IPS DF 19.7 (cell line): ENCODE measurements at regions not wholly inside any gene's neighbourhood (a gene's known extent, or its start where the extent isn't known, plus 50 kb on each side); places are given as distances from the start of the nearest gene placed in this dataset.

Source experiments
- DNase-seq: peaks from one replicate; pipeline ENCODE4 v3.0.0-alpha.2; 2013; ENCODE audit warnings: low read depth, low spot score

DNA sequence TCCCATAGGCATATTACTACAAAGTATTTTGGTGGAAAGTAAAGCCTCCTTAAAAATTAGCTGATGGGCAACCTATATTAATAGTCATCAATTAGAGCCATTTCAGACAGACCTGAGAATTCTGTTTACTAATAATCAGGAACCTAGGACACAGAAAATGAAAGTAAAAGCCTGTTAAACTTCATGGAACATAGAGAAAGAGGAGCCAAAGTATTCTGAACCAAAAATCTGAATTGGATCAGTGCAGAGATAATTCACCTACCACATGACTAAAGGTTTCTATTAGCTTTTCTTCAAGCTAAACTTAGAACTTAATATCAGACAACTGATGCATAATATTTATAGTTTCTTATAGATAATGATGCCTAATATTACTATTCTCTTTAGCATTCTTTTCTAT is 204.5 kb upstream of the RHOBTB1 start:
- DNase-seq = no peak

DNA sequence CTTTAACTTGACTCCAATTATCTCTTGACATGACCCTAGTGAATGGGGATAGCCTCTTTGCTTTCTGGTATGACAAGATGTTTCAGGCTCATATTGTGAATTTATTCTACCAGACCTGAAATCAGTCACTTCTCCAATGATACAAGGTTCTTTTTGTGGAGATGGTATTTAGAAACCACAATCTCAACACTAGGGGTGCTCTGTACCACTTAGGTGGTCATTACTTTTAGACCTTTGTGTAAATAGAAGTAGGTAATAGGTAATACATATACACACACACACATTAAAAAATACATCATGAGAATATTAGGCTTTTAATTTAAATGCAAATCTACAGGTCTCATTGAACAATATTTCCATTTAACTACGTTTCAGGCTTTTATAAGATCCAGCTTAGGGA is 199.0 kb upstream of the RHOBTB1 start:
- DNase-seq = no peak

DNA sequence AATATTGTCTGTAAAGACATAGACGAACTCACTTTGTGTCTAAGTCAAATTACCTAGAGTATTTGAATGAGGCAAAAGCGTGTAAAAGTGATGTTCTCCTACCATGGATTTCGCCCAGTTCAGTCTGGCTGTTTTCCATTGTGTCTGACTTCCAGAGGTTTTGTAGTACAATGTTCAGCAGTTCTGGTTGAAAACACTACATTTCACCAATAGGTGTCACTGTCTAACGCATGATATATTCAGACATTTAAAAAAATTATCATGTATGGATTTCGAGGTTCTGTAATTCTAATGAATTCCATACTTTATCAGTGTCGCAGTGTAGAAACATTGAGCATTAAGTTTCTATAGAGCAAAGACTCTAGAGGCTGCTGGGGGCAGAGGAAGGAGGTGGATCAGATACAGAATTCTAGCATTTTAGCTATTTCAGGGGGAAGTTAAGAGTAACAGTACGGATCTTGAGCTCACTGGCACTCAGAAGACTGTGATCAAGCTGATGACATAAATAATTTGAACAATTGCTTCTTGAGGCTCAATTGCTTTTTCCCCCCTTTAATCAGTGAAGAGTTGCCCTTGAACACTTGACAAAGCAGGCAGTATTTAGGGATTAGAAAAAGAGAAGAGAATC is 196.9 kb upstream of the RHOBTB1 start:
- DNase-seq = no peak

DNA sequence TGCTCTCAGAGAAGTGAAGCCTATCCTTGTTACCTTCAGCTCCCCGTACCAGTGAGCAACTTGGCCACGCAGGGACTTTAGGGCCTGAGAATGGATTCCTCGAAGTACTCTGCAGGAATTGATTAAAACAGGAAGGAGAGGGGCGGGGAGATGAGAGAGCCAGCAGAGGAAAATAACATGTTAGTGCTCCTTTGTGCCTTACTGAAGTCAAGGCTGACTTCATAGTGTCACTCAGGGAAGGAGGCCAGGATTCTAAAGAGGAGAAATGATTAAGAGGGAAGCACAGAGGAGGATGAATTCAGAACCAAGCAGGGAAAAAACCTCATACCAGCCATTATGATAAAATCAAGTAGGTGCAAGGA is 195.6 kb upstream of the RHOBTB1 start:
- no peak for DNase-seq

DNA sequence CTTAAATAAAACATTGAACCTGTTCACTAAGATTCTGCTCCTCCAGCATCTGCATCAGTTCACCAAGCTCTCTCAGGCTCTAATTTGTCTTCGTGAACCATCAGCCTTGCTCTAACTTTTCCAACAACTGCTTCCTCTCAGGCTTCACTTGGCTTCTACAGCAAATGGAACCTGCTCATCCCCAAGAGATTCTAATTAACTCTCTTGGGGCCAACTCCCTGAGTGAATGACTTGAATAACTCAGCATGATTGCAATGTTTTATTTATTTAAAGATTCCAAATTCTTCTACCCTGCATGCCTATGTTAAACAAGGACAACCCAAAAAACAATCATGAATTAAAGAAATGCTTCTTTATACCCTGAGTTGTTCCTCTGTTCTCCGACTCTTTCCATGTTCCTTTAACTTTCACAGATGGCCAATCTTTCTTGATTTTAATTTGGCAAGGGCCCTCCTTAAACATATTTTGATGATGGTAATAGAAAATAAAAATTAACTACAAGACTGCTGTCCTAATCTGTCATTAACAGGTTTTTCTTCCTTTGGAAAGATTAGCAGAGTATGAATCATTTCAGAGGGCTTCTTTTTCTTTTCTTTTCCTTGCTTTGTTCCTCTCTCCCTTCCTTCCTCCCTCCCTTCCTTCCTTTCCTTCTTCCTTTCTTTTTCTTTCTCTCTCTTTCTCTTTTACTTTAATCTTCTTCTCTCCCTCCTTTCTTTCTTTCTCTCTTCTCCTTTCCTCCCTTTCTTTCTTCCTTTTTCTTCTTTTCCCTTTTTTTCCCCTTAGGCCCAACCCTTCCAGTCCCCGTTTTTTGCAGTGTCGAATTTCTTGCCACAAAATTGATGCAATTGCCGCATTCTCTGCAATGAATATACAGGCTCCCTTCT is 195.0 kb upstream of the RHOBTB1 start:
- no peak for DNase-seq

DNA sequence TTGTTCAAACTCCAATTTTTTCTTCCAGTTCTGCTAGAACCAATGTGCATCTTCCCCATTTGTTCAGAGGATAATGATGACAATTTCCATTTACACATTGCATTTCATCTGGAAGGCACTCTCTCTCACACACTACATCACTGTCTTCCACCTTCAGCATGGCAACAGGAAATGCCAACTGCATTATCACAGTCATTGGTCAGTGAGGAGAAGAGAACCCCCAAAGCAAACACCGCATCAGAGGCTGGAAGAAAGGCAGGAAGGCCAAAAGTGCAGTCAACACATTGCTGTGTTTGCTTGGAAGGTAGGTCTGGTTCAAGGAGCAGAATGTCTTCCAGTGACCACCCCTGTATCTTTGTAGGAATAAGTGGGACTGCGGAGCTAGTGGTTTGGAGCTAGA is 192.2 kb upstream of the RHOBTB1 start:
- DNase-seq = no peak

DNA sequence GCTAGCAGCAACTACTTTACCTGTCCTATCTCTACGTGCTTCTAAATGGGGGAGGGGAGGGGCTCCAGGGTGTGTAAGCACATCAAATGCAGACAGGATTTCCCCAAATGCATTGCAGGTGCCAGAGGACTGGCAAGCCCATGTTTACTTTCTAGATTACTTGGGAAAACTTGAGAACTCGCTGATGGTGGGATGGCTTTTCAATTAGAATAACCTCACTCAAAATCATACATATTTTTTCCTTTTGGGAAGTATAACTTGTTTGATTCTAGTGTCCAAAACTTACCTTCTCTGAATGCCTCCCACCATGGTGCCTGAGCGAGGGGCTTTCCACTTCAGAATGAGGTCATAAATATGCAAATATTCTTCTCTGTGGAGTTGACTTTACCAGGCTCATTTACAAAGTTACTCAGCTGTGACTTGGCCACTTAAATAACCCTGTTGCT is 191.3 kb upstream of the RHOBTB1 start:
- DNase-seq = no peak

DNA sequence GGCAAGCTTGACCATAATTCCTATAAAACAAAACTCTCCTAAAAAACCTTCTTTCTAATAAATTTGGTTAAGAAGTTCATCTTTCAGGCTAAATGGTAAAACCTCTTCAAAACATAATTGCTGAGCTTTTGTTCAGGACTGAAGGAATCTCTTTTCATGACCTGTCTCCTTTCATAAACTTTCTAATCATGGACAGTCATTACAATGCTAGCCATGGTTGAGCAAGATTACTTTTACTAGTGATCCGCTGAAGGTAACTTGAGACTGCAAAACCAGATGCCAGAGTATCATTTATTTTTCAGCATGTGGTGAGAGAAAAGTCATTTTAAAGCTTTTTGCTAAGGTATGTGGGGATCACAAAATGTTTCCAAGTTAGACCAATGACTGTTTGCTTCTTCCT is 186.4 kb upstream of the RHOBTB1 start:
- no peak for DNase-seq

DNA sequence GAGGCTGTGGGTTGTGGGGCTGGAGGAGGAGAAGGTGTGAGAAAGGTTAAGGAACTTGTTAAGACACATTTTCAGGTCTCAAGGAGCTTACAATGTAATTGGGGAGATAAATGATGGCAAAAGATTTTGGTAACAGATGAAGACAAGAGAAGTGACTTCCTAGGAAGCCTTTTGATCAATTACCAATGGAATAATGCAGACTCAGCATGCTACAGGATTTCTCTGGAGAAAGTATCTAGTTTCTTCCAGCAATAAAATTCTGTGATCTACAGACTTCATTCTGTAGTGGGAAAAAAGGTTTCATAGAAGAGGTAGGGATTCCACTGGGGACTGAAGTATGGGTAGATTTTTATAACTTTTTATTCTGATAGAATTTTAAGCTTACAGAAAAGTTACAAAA is 184.2 kb upstream of the RHOBTB1 start:
- no peak for DNase-seq

DNA sequence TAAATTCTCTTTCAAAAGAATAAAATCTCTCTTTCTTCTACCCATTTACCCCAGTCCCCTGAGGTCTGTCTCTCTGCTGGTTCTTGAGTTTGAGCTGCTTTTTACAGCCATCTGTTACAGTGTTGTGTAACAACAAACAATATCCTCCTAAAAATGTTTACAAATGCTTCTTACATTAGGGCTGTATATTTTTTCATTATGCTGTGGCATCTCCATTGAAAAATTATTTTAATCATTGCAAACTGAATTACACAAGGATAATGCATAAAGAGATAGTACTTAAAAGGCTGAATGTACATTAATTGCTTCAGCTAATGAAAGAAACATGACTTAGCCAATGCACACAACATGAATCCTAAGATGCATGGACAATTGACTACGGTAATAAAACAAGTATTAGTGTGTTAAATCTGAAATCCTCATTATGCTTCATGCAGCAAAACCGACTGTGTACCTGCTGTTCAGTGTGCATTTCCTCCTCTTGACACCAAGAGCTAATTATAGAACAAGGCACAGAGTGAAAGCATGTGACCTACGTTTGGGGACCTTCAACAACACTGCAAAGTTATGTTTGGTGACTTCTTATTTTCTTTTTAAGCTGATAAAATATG is 181.7 kb upstream of the RHOBTB1 start:
- DNase-seq = no peak

DNA sequence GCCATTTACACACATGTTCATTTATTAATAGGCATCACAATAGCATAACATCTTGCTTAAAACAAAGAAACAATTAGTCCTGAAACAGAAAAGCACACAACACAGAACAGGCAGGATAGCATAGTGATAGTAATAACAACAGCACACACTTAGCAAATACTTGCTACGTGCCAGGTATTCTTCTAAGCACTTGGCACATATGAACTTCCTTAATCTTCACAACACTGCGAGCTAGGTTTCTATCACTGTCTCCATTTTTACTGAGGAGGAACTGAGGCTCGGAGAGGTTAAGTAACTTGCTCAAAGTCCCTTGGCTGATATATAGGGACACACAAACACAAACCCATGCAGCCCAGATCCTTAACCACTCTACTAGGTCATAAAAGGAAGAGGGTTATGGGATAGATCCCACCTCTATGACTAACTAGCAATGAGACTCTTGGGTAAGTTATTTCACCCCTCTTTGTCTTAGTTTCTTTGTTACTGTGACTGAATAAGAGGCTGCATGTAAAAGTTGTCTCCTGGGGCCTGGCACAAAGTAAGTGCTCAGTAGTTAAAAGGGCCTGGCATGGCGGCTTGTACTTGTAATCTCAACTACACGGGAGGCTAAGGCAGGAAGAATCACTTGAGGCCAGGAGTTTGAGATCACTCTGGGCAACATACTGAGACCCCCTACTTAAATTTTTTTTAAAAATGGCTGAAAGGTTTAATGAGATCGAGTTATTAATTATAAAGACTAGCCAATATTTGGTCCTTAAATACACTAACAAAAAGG is 181.0 kb upstream of the RHOBTB1 start:
- DNase-seq = no peak

DNA sequence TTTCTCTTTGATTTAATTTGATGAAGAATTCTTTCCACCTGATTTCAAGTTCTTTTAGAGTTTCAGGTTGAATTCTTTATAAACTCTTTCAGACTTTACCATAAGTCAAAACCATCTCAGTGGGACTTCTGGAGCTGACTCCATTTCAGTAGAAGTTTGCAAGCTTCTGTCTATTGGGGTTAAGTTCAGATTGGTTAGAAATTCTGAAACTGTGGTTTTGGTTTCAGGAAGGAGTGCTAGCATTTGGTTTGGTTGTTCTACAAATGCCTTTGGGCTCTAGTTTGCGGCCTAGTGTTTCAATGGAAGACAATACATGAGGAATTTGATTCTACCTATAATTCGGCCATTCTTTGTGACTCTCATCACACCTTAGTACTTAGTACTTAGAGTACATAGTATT is 176.8 kb upstream of the RHOBTB1 start:
- DNase-seq = no peak

DNA sequence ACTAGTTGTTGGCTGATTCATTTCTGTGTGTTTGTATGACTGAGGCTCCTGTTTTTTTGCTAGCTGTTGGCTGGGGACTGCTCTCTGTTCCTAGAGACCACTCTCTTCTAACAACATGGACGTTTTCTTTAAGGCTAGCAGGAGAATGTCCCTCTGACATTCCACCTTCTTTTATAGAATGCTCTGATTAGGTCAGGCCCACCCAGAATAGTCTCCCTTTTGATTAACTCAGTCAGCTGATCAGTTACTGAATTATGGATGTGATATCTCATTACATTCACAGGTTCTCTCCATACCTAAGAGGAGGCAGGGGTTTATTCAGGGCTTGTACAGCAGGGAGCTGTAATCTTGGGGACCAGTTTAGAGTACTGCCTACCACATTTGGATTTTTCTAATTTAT is 175.6 kb upstream of the RHOBTB1 start:
- no peak for DNase-seq

DNA sequence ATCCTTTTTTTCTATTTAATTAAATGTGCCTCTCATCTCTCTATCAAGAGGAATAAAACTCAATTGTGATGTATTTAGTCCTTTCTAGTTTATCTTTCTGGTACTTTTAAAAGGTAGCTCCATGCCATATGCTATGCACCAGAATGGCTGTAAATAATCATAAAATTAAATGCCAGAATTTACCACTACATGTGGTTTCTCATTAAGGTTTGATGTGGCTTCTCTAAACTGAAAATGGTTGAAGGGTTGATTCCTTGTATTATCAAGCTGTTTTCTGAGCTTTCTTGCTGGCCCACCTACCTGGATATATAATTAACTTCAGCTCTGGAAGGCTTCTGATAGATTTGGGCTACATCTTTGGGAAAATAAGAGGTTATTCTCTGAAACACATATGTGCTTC is 171.9 kb upstream of the RHOBTB1 start:
- no peak for DNase-seq

DNA sequence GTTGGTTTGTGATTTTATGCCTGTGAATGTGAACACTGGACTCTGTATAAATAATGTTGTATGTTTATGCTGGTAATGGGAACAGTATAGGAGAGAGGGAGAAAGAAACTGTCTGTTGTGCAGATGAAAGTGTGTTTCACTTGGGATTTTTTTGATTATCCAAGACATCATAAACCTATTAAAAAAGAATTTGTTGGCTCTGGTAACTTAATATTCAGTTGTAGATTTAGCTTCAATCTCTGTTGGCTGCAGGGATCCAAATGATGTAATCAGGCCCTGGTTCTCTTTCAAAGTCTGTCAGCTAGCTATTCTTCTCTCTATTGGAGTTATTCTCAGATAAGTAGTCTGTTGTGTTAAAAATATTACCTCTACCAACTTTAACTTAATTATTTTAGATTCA is 168.8 kb upstream of the RHOBTB1 start:
- no peak for DNase-seq

DNA sequence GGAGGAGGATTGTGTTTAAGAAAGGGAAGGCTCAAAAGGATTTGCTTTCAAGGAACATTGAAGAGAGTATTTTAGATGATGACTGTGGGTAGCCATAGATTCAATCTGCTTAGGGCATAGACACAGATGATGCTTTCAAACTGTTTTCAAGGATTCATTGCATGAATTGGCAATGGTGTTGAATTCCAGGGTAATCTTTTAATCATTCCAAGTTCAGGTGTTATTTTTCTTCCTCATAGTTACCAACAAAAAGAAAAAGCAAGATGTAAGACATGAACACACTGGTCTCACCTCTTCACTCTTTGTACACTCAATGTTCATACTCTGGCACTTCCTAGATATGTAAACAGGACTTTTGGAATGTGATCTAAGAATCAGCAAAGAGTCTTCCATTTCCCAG is 167.0 kb upstream of the RHOBTB1 start:
- no peak for DNase-seq

DNA sequence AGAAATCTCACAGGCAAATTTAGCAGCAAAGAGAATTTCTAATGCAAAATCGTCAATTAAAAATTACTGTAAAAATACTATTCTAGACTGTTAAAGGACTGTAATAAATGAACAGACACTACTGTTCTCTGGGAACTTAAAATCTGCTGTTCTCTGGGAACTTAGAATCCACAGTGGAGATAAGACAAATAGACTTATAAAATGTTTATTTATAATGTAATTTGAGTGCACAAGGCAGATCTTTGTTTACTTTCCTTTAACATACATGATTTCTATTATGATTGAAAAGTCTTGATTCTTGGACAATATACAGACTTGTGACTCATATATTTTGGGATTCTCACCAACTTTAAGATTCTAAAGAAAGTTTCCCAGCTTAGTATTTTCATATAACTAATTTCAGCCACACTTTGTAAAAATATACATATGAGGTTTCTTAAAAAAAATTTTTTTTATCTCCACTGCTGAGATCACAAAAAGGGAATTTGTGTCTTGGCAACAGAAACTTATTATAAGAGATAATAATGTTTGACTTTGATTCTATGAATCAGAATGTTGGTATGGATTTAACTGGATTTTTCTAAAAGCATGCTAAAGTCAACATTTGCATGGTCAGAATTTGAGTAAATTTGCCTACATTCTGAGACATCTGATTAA is 166.3 kb upstream of the RHOBTB1 start:
- no peak for DNase-seq

DNA sequence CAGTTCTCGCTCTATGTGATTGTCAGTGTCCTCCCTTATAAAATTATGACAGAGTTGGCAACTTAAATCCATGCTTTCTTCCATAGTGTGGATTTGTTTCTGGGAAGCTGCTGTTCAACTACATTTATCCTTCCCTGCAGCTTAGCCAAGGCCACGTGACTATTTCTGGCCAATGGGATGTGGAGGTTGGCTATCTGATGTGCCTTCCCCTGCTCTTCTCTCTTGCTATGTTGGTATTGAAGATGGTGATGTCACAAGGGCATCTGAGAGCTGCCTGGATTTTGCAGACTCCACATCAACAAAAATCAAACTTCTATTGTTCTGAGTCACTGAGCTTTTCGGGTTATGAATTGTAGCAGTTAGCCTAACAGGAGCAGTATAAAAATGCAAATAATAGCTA is 164.9 kb upstream of the RHOBTB1 start:
- no peak for DNase-seq

DNA sequence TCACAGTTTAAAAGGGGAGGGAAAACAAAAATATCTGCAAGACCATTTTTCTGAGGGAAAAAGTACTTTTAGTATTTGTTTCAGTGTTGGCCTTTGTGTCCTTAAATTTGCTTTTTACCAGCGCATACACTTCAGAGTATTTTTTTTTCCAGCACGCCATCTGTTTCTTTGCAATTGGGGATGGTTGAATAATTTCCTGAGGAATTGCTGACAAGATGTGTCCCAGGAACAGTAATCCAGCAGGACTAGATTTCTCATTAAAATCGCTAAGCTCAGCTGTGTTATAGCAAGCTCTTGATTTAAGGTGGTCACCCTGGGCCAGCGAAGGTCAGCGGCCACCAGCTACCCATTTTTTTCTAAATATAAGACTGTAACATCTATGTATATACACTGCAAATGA is 156.9 kb upstream of the RHOBTB1 start:
- no peak for DNase-seq

DNA sequence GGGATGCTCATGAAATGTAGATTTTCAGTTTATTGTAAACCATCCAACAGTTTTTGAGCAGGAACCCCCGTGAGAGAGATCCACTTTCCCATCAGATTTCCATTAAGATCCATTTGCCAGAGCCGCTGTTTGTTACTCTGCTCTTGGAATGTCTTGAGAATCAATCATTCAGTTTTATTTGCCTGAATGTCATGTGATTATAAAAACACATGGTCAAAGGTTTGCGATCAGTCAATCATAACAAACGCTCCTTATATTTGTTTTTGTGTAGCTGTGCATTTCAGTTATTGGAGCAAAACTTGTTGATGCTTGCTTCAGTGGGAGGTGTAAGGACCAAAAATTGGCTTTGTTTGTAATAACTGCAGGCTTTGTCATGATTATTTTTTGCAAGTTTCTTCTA is 155.8 kb upstream of the RHOBTB1 start:
- DNase-seq = no peak

DNA sequence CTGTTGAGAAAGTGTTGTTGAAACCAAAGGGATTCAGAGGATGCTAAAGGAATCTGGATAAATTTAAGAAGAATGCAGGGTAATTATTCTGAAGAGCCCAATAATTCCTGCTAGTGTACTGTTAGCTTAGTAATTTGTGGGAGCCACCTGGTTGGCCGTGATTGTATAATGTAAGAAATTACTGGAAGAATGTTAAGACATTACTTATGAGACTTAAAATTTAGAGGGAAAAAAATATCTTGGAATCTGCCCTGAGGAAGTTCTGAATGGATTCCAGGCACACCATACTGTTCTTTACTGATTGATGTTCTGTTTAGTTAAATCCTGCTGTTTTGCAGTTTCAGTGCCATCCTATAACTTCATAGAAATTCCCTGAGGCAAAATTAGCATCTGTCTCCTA is 155.0 kb upstream of the RHOBTB1 start:
- DNase-seq = no peak

DNA sequence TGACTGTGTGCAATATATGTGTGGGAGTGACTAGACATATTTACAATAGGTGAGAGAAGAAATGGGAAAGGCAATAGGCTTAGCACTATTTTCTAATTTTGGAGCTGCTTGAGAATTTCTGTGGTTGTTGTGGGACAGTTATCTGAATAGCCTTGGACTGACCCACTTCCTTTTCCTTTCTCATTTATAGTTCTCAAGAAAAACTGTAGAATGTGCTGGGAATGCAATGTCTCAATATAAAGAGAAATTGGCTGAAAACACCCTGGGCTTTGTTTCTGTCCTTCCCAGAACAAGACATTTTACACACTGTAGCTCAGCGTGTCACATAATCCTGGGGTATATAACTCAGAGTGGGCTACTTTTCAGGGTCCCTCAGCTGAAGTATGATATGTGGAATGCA is 153.0 kb upstream of the RHOBTB1 start:
- no peak for DNase-seq
